ENCODE measurements at regions not wholly inside any gene's neighbourhood (a gene's known extent, or its start where the extent isn't known, plus 50 kb on each side); places are given as distances from the start of the nearest gene placed in this dataset.
A peak's percentile ranks its signal among the peaks of the same experiment; 100 is the strongest.

DNA sequence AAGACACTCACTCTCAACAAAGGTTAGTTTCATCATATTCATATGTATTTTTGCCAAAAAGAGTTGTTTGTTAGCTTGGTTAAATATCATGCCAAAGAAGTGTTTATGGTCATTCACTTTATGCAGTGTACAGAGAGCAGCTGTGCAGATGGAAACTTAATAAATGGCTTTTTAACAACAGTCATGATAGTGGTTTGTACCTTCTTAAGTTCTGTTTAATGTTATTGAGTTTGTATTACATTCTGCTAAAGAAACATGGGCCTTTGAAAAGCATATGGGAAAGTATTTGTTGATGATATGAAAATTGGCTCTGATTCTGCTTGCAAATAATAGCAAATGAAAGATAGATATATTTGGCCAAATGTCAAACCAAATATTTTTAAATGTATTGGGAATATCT, 607.3 kb downstream of the NCAM2 start:
- Histone ChIP-seq H3K4me3 (ENCODE audit: low read depth, low read length) (no peak overlapping the region), H3K36me3 (ENCODE audit: control insufficient read depth, insufficient read depth, low read length) (no peaks in the 10 kb centered on the region), H3K27me3 (ENCODE audit: control insufficient read depth, insufficient read depth, low read length) (no peaks in the 10 kb centered on the region)
- CTCF ChIA-PET, result no interaction called here
- TF ChIP-seq CTCF (IDR thresholded peaks at IDR 0.05; ENCODE audit: insufficient read depth, low read depth, low read length), result no peak
- DNase-seq (ENCODE audit: low read depth), result no peak
- POLR2A ChIA-PET, result interaction anchor here (0.6 kb wide), 1 partner anchor 57 kb away, joined by 3 read pairs; no protein-coding TSS in a partner anchor

- Histone ChIP-seq H3K36me3 (ENCODE audit: control insufficient read depth, insufficient read depth, low read length) (no peaks in the 10 kb centered on the region), H3K4me3 (ENCODE audit: low read depth, low read length) (no peak overlapping the region), H3K27me3 (ENCODE audit: control insufficient read depth, insufficient read depth, low read length) (no peaks in the 10 kb centered on the region)
- ChIA-PET POLR2A (interaction anchor here (0.6 kb wide), 1 partner anchor 57 kb away, joined by 3 read pairs; no protein-coding TSS in a partner anchor), CTCF (no interaction called here)
- no peak for TF ChIP-seq CTCF (IDR thresholded peaks at IDR 0.05; ENCODE audit: insufficient read depth, low read depth, low read length)
- DNase-seq (ENCODE audit: low read depth), result no peak
These were observed 607.8 kb downstream of the NCAM2 start for GRCh38 chr21:21606041-21606440.

- ChIA-PET POLR2A (no interaction called here), CTCF (no interaction called here)
- no peak for TF ChIP-seq CTCF (IDR thresholded peaks at IDR 0.05; ENCODE audit: insufficient read depth, low read depth, low read length)
- Histone ChIP-seq H3K27me3 (ENCODE audit: control insufficient read depth, insufficient read depth, low read length) (no peaks in the 10 kb centered on the region), H3K36me3 (ENCODE audit: control insufficient read depth, insufficient read depth, low read length) (no peaks in the 10 kb centered on the region), H3K4me3 (ENCODE audit: low read depth, low read length) (no peak overlapping the region)
- peak; percentile 23 for DNase-seq (ENCODE audit: low read depth)
These were observed 614.3 kb downstream of the NCAM2 start for GRCh38 chr21:21612466-21612865.

DNA sequence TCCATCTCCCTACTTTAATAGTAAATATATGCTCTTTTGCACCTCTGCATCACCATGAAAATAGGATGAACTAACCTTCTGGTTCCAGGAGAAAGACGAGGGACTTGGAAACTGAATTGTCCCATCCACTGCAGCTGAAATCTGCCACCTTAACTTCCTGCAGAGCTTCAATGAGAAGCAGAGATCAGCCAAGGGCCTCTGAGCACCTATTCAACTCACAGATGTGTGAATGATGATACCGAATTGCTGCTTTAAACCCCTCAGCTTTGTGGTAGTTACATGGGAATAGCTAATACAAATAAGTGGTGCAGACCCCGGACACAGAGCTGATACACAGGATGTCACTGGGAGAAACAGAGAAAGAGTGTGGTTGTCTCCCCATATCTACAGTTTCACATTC, 616.8 kb downstream of the NCAM2 start:
- CTCF ChIA-PET, result no interaction called here
- no peak for TF ChIP-seq CTCF (IDR thresholded peaks at IDR 0.05; ENCODE audit: insufficient read depth, low read depth, low read length)
- POLR2A ChIA-PET, result no interaction called here
- DNase-seq (ENCODE audit: low read depth), result no peak
- Histone ChIP-seq H3K4me3 (ENCODE audit: low read depth, low read length) (no peak overlapping the region), H3K36me3 (ENCODE audit: control insufficient read depth, insufficient read depth, low read length) (no peaks in the 10 kb centered on the region), H3K27me3 (ENCODE audit: control insufficient read depth, insufficient read depth, low read length) (no peaks in the 10 kb centered on the region)

DNA sequence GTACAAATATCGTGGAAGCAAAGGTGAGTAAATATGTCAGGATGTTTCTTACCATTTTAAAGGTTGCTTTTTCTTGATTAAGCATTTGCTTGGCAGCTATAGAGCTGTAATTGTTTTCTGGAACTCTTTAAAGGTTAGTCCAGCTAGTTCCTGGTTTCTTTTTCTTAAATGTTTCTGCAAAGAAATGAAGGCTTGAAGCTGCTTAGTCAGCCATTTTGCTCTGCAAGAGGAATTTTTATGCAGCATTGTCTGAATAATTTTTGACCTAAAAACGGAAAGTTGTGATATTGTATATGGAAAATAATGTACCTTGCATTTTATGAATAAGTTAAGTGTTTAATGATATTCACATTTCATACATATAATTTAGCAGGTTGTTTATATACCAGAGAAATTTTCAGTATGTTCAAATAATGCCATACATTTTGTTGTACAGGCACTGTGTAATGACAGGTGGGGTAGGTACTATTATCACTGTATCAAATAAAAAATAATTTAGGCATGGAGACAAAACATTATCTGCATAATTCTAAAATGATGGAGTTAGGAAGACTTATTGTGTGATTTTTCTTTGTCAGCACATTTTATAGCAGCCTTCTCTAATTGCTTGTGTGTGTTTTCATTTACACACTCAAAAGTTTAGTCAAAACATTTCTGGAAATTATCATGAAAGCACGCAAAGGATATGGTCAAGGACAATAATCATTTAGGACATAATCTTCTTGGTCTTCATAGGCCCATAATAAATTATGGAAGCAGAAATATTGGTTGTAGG, 624.4 kb downstream of the NCAM2 start:
- ChIA-PET POLR2A (no interaction called here), CTCF (no interaction called here)
- H3K36me3 ChIP-seq (ENCODE audit: control insufficient read depth, insufficient read depth, low read length), result no peaks in the 10 kb centered on the region
- H3K4me3 ChIP-seq (ENCODE audit: low read depth, low read length), result no peak overlapping the region
- no peak for DNase-seq (ENCODE audit: low read depth)
- no peaks in the 10 kb centered on the region for H3K27me3 ChIP-seq (ENCODE audit: control insufficient read depth, insufficient read depth, low read length)
- no peak for TF ChIP-seq CTCF (IDR thresholded peaks at IDR 0.05; ENCODE audit: insufficient read depth, low read depth, low read length)
